Pancreas (tissue), 10 donors: ENCODE measurements at regions not wholly inside any gene's neighbourhood (a gene's known extent, or its start where the extent isn't known, plus 50 kb on each side); places are given as distances from the start of the nearest gene placed in this dataset.
A peak's percentile ranks its signal among the peaks of the same experiment; 100 is the strongest.

ENCODE experiments used
- ATAC-seq, 4 donors: fragments of 200-7000 bp; cut with Tn5 transposase; one replicate each; pipeline versions ENCODE4 v1.8.0 to v1.9.1; 2020; ENCODE audit warnings: mild to moderate bottlenecking in 4 of 4, moderate library complexity in 4 of 4
- DNase-seq, 6 donors: peaks; one replicate each; pipeline ENCODE4 v3.0.0-alpha.2; 2020
- FAIRE-seq: peaks from 2 replicates; lab custom pipeline; 2012; peaks lifted over from hg19 to GRCh38; lab: Jason Lieb, UNC
- H3K27ac ChIP-seq, 4 donors: fragments of 200-600 bp; sonication (generic); 1 replicate in 3 of 4; 2 replicates in 1 of 4; pipeline versions ENCODE4 v1.5.0 to v1.8.0; 2020
- H3K27me3 ChIP-seq, 4 donors: fragments of 200-600 bp; one replicate each; pipeline ENCODE4 v1.8.0; 2021
- H3K36me3 ChIP-seq, 3 donors: fragments of 200-600 bp; sonication (generic) in 1 of 3; one replicate each; pipeline versions ENCODE4 v1.5.0 to v1.8.0; 2020 to 2021
- H3K4me1 ChIP-seq, 3 donors: fragments of 200-600 bp; one replicate each; pipeline ENCODE4 v1.8.0; 2021
- H3K4me3 ChIP-seq, 4 donors: fragments of 200-600 bp; sonication (generic) in 2 of 4; one replicate each; pipeline versions ENCODE4 v1.5.0 to v1.8.0; 2020 to 2021
- H3K9me3 ChIP-seq, 4 donors: fragments of 200-600 bp; one replicate each; pipeline ENCODE4 v1.8.0; 2021
- WGBS, 2 donors: extraction: QIAGEN DNeasy Blood & Tissue Kit; methylation state at CpG; one replicate each; pipeline ENCODE4 v1.1.7; 2013; 5-methylcytosine and 5-hydroxymethylcytosine counted together
- intact Hi-C, 3 donors: fragments of 100-400 bp; cut with DNase I; formaldehyde crosslinking; loops; one replicate each; pipeline versions ENCODE4 v1.11.1 to v1.14.2; 2022
- TF ChIP-seq, protein P1 (sequence below), 4 donors: fragments of 200-600 bp; sonication (generic) in 3 of 4; IDR thresholded peaks; one replicate each; pipeline versions ENCODE4 v1.5.0 to v1.8.0; 2021; ENCODE audit warnings: antibody characterized with exemption in 4 of 4
- donor health status: healthy with polysubstance abuse.
- donor health status: DM: no; HTN: no; CAD: no; lungs with moderate emphysema.
- donor health status: DM: no; HTN: no; CAD: no.
- donor health status: control.
- donor health status: control.
- donor health status: Bipolar disorder and iron deficiency.
- donor health status: DM: yes; HTN: yes; CAD: no.
- donor health status: DM: no; HTN: no; CAD: no.
- donor health status: DM: no; HTN: no; CAD: no.
- donor health status: DM: yes; HTN: yes; CAD: no.

GRCh38 chr9:27880156-27880555 lies 306.9 kb upstream of the C9orf72 start:
- 16 to 23% methylated on average over 3 of the region's 3 CpGs for WGBS, 2 donors
- FAIRE-seq = no peak

GRCh38 chr9:27880635-27881034 lies 307.4 kb upstream of the C9orf72 start:
- no peak for ATAC-seq
- no peak for FAIRE-seq

More at GRCh38 chr9:27880156-27880555, 306.9 kb upstream of the C9orf72 start:
- Histone ChIP-seq H3K27me3 (no peaks in the 10 kb centered on the region), H3K4me1 (no peaks in the 10 kb centered on the region), H3K27ac (no peak overlapping the region), H3K4me3 (no peak overlapping the region), H3K9me3 (no peaks in the 10 kb centered on the region), H3K36me3 (no peaks in the 10 kb centered on the region)
- no peak for ATAC-seq
- no peak for DNase-seq
- intact Hi-C loops = no loop called here
- TF ChIP-seq, protein P1, sequence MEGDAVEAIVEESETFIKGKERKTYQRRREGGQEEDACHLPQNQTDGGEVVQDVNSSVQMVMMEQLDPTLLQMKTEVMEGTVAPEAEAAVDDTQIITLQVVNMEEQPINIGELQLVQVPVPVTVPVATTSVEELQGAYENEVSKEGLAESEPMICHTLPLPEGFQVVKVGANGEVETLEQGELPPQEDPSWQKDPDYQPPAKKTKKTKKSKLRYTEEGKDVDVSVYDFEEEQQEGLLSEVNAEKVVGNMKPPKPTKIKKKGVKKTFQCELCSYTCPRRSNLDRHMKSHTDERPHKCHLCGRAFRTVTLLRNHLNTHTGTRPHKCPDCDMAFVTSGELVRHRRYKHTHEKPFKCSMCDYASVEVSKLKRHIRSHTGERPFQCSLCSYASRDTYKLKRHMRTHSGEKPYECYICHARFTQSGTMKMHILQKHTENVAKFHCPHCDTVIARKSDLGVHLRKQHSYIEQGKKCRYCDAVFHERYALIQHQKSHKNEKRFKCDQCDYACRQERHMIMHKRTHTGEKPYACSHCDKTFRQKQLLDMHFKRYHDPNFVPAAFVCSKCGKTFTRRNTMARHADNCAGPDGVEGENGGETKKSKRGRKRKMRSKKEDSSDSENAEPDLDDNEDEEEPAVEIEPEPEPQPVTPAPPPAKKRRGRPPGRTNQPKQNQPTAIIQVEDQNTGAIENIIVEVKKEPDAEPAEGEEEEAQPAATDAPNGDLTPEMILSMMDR (IDR thresholded peaks at IDR 0.05) = no peak

DNA sequence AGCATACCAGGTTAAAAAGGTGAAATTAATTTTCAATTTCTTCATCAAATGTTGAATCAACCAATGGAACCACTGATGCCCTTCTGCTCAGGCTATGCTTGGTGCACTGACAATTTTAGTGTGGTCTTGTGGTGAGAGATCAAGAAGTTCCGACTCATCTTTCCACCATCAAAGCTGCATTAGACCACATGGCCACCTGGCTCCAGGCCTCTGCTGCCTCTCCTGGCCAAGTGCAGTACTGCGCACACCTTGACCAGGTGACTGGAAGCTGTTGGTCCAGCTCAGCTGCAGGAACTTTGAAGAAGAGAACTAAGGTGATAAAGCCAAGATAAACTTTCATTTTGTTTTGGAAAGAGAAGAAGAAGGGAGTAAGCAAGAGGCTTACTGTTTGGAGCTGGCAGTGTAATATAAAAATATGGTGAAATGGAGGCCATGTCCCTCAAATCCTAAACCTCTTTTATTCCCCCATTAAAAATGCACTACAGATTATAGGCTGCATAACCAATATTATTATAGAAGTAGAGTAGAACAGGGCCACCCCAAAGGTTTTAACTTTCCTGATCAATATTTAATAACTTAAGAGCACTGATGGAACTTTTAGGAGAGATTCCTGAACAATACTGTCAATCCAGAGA lies 315.5 kb upstream of the C9orf72 start:
- FAIRE-seq = no peak
- intact Hi-C loops = no loop called here
- DNase-seq = peak in 4 of 6 donors; percentile 29 to 63 (median 36)
- Histone ChIP-seq H3K27ac (no peak overlapping the region), H3K9me3 (no peaks in the 10 kb centered on the region), H3K36me3 (no peaks in the 10 kb centered on the region), H3K4me3 (no peak overlapping the region), H3K4me1 (no peaks in the 10 kb centered on the region), H3K27me3 (no peaks in the 10 kb centered on the region)
- 69 to 80% methylated on average over 2 of the region's 2 CpGs for WGBS, 2 donors
- TF ChIP-seq, protein P1 (IDR thresholded peaks at IDR 0.05) = peak in 3 of 4 donors; percentile 32 to 44 (median 37)
- ATAC-seq = peak in 2 of 4 donors; percentile 32 to 57

More at GRCh38 chr9:27880635-27881034, 307.4 kb upstream of the C9orf72 start:
- TF ChIP-seq, protein P1 (IDR thresholded peaks at IDR 0.05) = no peak
- Histone ChIP-seq H3K27ac (no peak overlapping the region), H3K36me3 (no peaks in the 10 kb centered on the region), H3K27me3 (no peaks in the 10 kb centered on the region), H3K9me3 (no peaks in the 10 kb centered on the region), H3K4me3 (no peak overlapping the region), H3K4me1 (no peaks in the 10 kb centered on the region)
- intact Hi-C loops = no loop called here
- no peak for DNase-seq
- 46 to 58% methylated on average over 3 of the region's 3 CpGs for WGBS, 2 donors

GRCh38 chr9:27924502-27924901 lies 351.2 kb upstream of the C9orf72 start:
- 48 to 62% methylated on average over 1 of the region's 1 CpG for WGBS, 2 donors
- Histone ChIP-seq H3K27ac (no peak overlapping the region), H3K27me3 (peaks cover 0 to 6% (median 0%) of the 10 kb centered on the region in 4 donors), H3K4me3 (no peak overlapping the region), H3K36me3 (no peaks in the 10 kb centered on the region), H3K9me3 (no peaks in the 10 kb centered on the region), H3K4me1 (no peaks in the 10 kb centered on the region)
- TF ChIP-seq, protein P1 (IDR thresholded peaks at IDR 0.05) = no peak
- no peak for FAIRE-seq
- DNase-seq = no peak
- no peak for ATAC-seq
- intact Hi-C loops = no loop called here

GRCh38 chr9:27925815-27926214 lies 352.5 kb upstream of the C9orf72 start:
- H3K27me3 ChIP-seq = no peaks in the 10 kb centered on the region
- ATAC-seq (peak in 2 of 4 donors; percentile 28 to 45), FAIRE-seq (no peak), DNase-seq (no peak)
- intact Hi-C loops = no loop called here
- no peaks in the 10 kb centered on the region for H3K36me3 ChIP-seq
- 19 to 20% methylated on average over 4 of the region's 4 CpGs for WGBS, 2 donors
- no peaks in the 10 kb centered on the region for H3K4me1 ChIP-seq
- TF ChIP-seq, protein P1 (IDR thresholded peaks at IDR 0.05) = no peak
- H3K4me3 ChIP-seq = no peak overlapping the region
- H3K27ac ChIP-seq = no peak overlapping the region
- H3K9me3 ChIP-seq = no peaks in the 10 kb centered on the region
